ENCODE measurements at regions not wholly inside any gene's neighbourhood (a gene's known extent, or its start where the extent isn't known, plus 50 kb on each side); places are given as distances from the start of the nearest gene placed in this dataset.

DNA sequence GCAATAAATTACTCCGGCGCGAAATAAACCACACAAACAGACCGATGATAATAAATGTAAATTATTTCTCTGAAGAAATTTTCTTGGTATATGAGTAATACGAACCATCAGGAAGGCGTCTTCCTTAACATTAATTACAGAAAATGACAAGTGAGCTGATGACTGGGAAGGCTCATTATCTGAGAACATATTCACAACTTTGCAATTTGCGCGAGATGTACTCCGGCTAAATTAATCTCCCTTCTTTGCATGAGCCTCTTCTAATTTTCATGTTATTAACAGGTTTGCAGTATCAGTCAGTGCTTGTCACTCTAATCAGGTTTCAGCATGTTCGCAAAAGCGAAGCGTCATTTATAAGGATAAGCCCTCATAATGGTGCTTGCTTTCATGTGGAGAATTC is 218.9 kb upstream of the MVB12B start:
- TF ChIP-seq, protein P1, sequence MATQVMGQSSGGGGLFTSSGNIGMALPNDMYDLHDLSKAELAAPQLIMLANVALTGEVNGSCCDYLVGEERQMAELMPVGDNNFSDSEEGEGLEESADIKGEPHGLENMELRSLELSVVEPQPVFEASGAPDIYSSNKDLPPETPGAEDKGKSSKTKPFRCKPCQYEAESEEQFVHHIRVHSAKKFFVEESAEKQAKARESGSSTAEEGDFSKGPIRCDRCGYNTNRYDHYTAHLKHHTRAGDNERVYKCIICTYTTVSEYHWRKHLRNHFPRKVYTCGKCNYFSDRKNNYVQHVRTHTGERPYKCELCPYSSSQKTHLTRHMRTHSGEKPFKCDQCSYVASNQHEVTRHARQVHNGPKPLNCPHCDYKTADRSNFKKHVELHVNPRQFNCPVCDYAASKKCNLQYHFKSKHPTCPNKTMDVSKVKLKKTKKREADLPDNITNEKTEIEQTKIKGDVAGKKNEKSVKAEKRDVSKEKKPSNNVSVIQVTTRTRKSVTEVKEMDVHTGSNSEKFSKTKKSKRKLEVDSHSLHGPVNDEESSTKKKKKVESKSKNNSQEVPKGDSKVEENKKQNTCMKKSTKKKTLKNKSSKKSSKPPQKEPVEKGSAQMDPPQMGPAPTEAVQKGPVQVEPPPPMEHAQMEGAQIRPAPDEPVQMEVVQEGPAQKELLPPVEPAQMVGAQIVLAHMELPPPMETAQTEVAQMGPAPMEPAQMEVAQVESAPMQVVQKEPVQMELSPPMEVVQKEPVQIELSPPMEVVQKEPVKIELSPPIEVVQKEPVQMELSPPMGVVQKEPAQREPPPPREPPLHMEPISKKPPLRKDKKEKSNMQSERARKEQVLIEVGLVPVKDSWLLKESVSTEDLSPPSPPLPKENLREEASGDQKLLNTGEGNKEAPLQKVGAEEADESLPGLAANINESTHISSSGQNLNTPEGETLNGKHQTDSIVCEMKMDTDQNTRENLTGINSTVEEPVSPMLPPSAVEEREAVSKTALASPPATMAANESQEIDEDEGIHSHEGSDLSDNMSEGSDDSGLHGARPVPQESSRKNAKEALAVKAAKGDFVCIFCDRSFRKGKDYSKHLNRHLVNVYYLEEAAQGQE (IDR thresholded peaks at IDR 0.05; ENCODE audit: insufficient read depth in 1 of 2, low read depth in 2 of 2, low read length in 2 of 2): no peak
- TF ChIP-seq POLR2AphosphoS5 (IDR thresholded peaks at IDR 0.05; ENCODE audit: low read depth, low read length) (no peak), TAF1 (IDR thresholded peaks at IDR 0.05; ENCODE audit: borderline replicate concordance, insufficient read depth, low read length) (no peak), SIN3A (IDR thresholded peaks at IDR 0.05; ENCODE audit: borderline replicate concordance, insufficient read depth, low read length) (no peak)

All from PFSK-1 (cell line).